ENCODE measurements at regions not wholly inside any gene's neighbourhood (a gene's known extent, or its start where the extent isn't known, plus 50 kb on each side); places are given as distances from the start of the nearest gene placed in this dataset.

DNA sequence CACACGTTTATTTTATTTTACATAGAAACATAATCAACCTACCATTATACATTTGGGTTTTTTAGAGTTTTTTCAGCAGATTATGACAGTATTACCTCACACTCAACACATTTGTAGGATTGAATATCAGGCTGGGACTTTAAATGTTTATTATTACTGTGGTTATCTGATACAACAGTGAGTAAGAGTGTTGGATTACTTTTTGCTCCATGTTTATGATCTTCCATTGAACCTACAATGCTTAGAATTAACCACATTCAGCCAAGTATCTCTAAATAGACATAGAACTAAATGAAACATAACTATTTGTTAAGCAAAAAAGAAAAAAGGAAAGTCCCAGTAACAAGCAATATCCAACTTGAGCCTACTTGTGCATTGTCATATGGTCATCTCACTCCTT, 607.4 kb upstream of the PITX2 start:
- TF ChIP-seq POU2F2 (IDR thresholded peaks at IDR 0.05; ENCODE audit: low read depth, low read length) (no peak), PAX5 (IDR thresholded peaks at IDR 0.05; ENCODE audit: insufficient read depth, low read length, severe bottlenecking) (no peak)
- FAIRE-seq (no peak), DNase-seq (ENCODE audit: insufficient read length, low spot score) (no peak)

DNA sequence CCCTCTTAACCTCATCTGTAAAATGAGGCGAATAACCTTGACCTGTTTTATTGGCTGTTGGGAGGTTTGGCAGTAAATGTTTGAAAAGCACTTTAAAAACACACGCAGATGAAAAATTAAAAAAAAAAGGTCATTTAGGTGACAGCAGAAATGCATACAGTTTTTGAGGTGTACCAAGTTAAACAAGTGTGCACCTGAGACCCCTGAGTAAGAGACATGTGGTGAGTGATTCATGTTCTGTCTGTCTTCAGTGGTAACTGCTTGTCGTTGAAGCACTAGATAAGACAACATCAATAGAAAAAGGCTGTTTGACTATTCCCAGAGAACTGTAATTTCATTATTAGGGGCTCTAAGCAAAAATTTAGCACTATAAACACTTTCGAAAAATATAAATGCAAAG, 608.4 kb upstream of the PITX2 start:
- FAIRE-seq (no peak), DNase-seq (ENCODE audit: insufficient read length, low spot score) (no peak)
- no peak for TF ChIP-seq PAX5 (IDR thresholded peaks at IDR 0.05; ENCODE audit: insufficient read depth, low read length, severe bottlenecking)
- TF ChIP-seq POLR2A (IDR thresholded peaks at IDR 0.05; ENCODE audit: low read depth, low read length) = no peak
- TF ChIP-seq TAF1 (IDR thresholded peaks at IDR 0.05; ENCODE audit: low read depth, low read length) = no peak
- TF ChIP-seq SPI1 (IDR thresholded peaks at IDR 0.05; ENCODE audit: low read depth, low read length) = no peak
- TF ChIP-seq POU2F2 (IDR thresholded peaks at IDR 0.05; ENCODE audit: low read depth, low read length) = no peak
- TF ChIP-seq POLR2AphosphoS5 (IDR thresholded peaks at IDR 0.05; ENCODE audit: low read depth, low read length) = no peak

- DNase-seq (ENCODE audit: insufficient read length, low spot score) (no peak), FAIRE-seq (no peak)
- TF ChIP-seq POLR2A (IDR thresholded peaks at IDR 0.05; ENCODE audit: low read depth, low read length) = no peak
- no peak for TF ChIP-seq PAX5 (IDR thresholded peaks at IDR 0.05; ENCODE audit: insufficient read depth, low read length, severe bottlenecking)
- TF ChIP-seq SPI1 (IDR thresholded peaks at IDR 0.05; ENCODE audit: low read depth, low read length) = no peak
- TF ChIP-seq POLR2AphosphoS5 (IDR thresholded peaks at IDR 0.05; ENCODE audit: low read depth, low read length) = no peak
- TF ChIP-seq TAF1 (IDR thresholded peaks at IDR 0.05; ENCODE audit: low read depth, low read length) = no peak
- TF ChIP-seq POU2F2 (IDR thresholded peaks at IDR 0.05; ENCODE audit: low read depth, low read length) = no peak
Measured at GRCh38 chr4:111234939-111235338, 612.1 kb upstream of the PITX2 start.

DNA sequence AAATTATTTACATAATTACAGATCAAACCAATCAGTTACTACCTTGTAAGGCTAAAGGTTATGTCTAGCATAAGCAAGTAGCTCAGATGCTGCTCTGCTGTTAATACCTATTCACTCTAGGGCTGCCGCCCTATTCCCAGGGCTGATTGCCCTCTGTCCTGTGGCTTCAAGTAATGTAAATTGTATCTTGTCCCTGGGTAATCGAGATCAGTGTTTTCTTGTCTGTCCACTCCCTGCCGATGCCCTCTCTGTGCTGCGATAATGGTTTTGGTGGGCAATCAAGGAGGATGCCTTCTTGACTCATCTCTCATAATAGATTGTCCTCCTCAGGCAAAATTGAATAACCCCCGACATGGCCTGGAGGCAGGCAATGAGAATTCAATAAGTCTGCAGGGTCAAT, 641.0 kb upstream of the PITX2 start:
- no peak for DNase-seq (ENCODE audit: insufficient read length, low spot score)
- FAIRE-seq = no peak

GRCh38 chr4:111266937-111267336, 644.1 kb upstream of the PITX2 start:
- TF ChIP-seq POLR2A (IDR thresholded peaks at IDR 0.05; ENCODE audit: low read depth, low read length) (no peak), POU2F2 (IDR thresholded peaks at IDR 0.05; ENCODE audit: low read depth, low read length) (no peak), TAF1 (IDR thresholded peaks at IDR 0.05; ENCODE audit: low read depth, low read length) (no peak), SPI1 (IDR thresholded peaks at IDR 0.05; ENCODE audit: low read depth, low read length) (no peak), POLR2AphosphoS5 (IDR thresholded peaks at IDR 0.05; ENCODE audit: low read depth, low read length) (no peak), PAX5 (IDR thresholded peaks at IDR 0.05; ENCODE audit: insufficient read depth, low read length, severe bottlenecking) (no peak)
- DNase-seq (ENCODE audit: insufficient read length, low spot score) (no peak), FAIRE-seq (no peak)

More for the DNA sequence above, 641.0 kb upstream of the PITX2 start:
- TF ChIP-seq POLR2A (IDR thresholded peaks at IDR 0.05; ENCODE audit: low read depth, low read length) = no peak
- no peak for TF ChIP-seq SPI1 (IDR thresholded peaks at IDR 0.05; ENCODE audit: low read depth, low read length)
- no peak for TF ChIP-seq POU2F2 (IDR thresholded peaks at IDR 0.05; ENCODE audit: low read depth, low read length)
- no peak for TF ChIP-seq TAF1 (IDR thresholded peaks at IDR 0.05; ENCODE audit: low read depth, low read length)

DNA sequence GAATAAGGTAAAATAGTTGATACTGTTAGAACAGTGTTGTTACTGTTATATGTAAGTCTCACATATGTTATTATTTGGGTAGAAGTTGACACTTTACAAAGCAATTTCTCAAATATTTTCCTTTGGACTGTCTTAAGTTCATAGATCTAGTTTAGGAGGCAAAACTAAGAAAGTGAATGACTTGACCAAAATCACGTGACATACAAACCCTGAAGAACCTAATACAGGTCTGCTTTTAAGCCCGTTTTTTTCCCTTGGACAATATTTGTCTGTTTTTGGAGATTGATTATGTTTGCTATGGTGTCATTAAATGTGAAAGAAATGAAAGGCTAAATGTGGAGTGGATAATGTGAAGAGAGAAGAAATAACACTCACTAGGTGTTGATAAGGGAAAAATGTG, 644.9 kb upstream of the PITX2 start:
- TF ChIP-seq TAF1 (IDR thresholded peaks at IDR 0.05; ENCODE audit: low read depth, low read length) (no peak), PAX5 (IDR thresholded peaks at IDR 0.05; ENCODE audit: insufficient read depth, low read length, severe bottlenecking) (no peak), POLR2A (IDR thresholded peaks at IDR 0.05; ENCODE audit: low read depth, low read length) (no peak), POLR2AphosphoS5 (IDR thresholded peaks at IDR 0.05; ENCODE audit: low read depth, low read length) (no peak), POU2F2 (IDR thresholded peaks at IDR 0.05; ENCODE audit: low read depth, low read length) (no peak), SPI1 (IDR thresholded peaks at IDR 0.05; ENCODE audit: low read depth, low read length) (no peak)
- no peak for FAIRE-seq

DNA sequence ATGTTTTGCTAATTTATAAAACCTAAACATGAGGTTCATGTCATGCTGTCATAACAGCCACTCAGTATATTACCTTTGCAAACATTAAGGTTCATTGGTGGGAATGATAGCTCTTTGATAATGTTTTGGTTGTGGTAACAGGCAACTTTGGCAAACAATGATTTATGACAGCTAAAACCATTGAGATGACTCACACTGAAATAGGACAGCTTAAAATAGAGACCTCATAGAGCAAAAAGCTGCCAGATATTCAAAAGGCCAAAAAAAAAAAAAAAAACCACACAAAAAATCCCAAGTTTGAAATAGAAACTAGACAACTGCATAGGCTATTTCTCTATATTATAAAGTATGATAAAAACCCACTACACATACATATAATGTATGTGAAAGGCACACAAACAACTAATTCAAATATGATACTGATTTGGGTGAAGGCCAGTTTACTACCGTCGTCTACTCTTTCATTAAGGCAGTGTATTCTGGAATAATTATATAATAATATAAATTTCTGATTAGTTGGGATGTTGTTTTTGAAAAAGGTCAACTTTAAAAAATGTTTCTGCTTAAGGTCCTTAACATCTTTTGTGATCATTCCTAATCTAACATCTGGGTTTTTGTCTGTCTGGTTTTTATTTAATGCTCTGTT, 646.0 kb upstream of the PITX2 start:
- DNase-seq (ENCODE audit: insufficient read length, low spot score) (no peak), FAIRE-seq (peak; percentile 16)
- TF ChIP-seq POLR2A (IDR thresholded peaks at IDR 0.05; ENCODE audit: low read depth, low read length) = no peak
- no peak for TF ChIP-seq TAF1 (IDR thresholded peaks at IDR 0.05; ENCODE audit: low read depth, low read length)
- no peak for TF ChIP-seq POLR2AphosphoS5 (IDR thresholded peaks at IDR 0.05; ENCODE audit: low read depth, low read length)
- TF ChIP-seq SPI1 (IDR thresholded peaks at IDR 0.05; ENCODE audit: low read depth, low read length) = no peak
- TF ChIP-seq POU2F2 (IDR thresholded peaks at IDR 0.05; ENCODE audit: low read depth, low read length) = no peak
- TF ChIP-seq PAX5 (IDR thresholded peaks at IDR 0.05; ENCODE audit: insufficient read depth, low read length, severe bottlenecking) = no peak

More for the DNA sequence above, 644.9 kb upstream of the PITX2 start:
- DNase-seq (ENCODE audit: insufficient read length, low spot score) = no peak

GRCh38 chr4:111269439-111269838, 646.6 kb upstream of the PITX2 start:
- no peak for FAIRE-seq
- no peak for TF ChIP-seq TAF1 (IDR thresholded peaks at IDR 0.05; ENCODE audit: low read depth, low read length)
- no peak for DNase-seq (ENCODE audit: insufficient read length, low spot score)

GRCh38 chr4:111274060-111274459, 651.2 kb upstream of the PITX2 start:
- FAIRE-seq (no peak), DNase-seq (ENCODE audit: insufficient read length, low spot score) (no peak)
- TF ChIP-seq TAF1 (IDR thresholded peaks at IDR 0.05; ENCODE audit: low read depth, low read length) (no peak), POU2F2 (IDR thresholded peaks at IDR 0.05; ENCODE audit: low read depth, low read length) (no peak)

GRCh38 chr4:111274486-111274885, 651.6 kb upstream of the PITX2 start:
- FAIRE-seq = no peak
- no peak for TF ChIP-seq TAF1 (IDR thresholded peaks at IDR 0.05; ENCODE audit: low read depth, low read length)
- no peak for TF ChIP-seq PAX5 (IDR thresholded peaks at IDR 0.05; ENCODE audit: insufficient read depth, low read length, severe bottlenecking)
- no peak for TF ChIP-seq POLR2AphosphoS5 (IDR thresholded peaks at IDR 0.05; ENCODE audit: low read depth, low read length)
- no peak for TF ChIP-seq POU2F2 (IDR thresholded peaks at IDR 0.05; ENCODE audit: low read depth, low read length)
- TF ChIP-seq POLR2A (IDR thresholded peaks at IDR 0.05; ENCODE audit: low read depth, low read length) = no peak
- no peak for TF ChIP-seq SPI1 (IDR thresholded peaks at IDR 0.05; ENCODE audit: low read depth, low read length)
- DNase-seq (ENCODE audit: insufficient read length, low spot score) = no peak
